NCI-H2196 (cell line): ENCODE measurements at regions not wholly inside any gene's neighbourhood (a gene's known extent, or its start where the extent isn't known, plus 50 kb on each side); places are given as distances from the start of the nearest gene placed in this dataset.

ENCODE experiments used
- DNase-seq: peaks from one replicate; lab custom pipeline; 2025; ENCODE audit not compliant: unreplicated experiment; lab: John Stamatoyannopoulos, UW

DNA sequence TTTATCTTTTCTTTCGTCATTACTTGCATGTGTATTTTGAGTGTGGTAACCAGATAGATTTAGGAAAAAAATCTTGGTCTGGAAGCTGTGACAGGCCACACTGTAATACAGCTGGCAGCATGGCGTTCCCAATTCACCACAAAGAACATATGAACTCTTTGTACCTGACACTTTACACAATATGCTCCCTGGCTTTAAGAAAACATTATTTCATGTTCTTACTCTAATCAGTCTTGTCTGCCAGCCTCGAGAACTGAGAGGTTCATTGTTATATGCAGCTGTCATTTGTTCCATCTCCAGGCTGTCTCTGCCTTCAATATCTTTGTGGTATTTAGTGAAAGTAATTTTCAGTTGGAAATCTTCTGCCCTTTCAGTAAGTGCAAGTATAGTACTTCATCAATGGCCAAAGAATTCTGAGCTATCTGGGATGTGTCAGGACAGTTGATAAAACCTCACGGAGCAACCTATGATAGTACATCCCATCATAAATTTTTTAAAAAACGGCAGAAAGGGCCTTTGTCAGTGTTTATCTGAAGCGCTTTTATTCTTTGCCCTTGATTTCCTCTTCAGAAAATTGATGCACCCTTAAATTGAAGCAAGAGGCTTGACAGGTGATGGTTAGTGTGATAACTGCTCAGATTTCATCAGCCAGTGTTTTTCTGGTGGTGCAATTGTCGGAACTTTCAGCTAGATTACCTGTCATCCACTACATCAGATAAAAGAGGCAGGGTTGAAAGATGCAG is 146.3 kb upstream of the SP8 start:
- DNase-seq, result no peak

- DNase-seq, result no peak
Observed at GRCh38 chr7:20945451-20945850, 158.8 kb upstream of the SP8 start.

GRCh38 chr7:20952916-20953315 is 166.2 kb upstream of the SP8 start:
- DNase-seq, result no peak

DNA sequence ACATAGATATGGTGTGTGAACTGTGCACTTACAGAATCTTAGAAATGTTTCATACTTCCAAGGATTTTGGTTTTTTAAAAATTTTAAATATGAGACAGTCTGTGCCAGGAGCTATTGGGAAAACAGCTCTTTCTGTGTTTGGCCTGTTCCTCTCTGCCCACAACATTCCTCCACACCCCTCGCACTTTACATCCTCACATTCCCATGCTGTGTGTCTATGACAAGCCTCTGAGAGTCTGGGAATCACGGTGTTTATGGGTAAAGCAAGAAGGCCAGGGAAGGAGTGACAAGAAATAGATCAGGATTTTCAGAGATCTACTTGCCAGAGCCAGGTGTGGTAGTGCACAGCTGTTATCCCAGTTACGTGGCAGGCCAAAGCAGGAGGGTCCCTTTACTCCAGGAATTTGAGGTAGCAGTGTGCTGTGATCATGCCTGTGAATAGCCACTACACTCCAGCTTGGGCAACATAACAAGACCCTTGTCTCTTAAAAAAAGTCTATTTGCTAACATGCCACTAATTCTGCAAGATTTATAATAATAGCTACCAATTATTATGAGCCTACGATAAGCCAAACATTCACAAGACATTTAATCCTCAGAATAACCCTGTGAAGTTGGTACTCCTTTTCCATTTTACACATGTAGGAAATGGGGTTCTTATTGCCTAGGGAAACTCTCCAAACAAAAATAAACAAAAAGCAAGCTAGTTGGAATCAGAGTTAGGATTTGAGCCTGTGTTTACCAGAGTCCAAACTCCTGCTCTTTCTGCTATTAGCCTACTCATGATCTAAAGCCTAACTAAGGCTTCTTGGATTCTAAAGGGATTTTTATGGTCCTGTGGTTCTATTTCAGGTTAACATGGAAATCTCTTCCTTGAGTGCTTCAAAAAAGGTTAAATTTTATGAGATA is 168.3 kb upstream of the SP8 start:
- no peak for DNase-seq

DNA sequence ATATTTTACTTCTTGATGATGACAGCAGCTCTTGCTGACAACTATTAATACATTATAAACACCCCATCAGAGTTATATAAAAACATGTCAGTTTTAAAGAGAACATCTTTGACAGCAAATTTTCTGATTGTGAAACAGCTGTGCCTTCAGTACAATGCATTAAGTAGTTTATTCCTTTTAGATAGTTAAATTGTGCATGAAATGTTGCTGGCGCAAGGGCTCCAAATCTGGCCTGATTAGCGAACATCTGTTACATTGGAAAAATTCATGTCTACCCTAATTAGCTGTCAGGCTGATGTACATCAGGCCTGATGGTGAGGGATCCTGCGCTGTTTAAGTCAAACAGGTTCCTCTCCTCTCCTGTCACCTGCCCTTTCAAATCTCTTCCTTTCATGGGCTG is 171.9 kb upstream of the SP8 start:
- DNase-seq, result no peak

DNA sequence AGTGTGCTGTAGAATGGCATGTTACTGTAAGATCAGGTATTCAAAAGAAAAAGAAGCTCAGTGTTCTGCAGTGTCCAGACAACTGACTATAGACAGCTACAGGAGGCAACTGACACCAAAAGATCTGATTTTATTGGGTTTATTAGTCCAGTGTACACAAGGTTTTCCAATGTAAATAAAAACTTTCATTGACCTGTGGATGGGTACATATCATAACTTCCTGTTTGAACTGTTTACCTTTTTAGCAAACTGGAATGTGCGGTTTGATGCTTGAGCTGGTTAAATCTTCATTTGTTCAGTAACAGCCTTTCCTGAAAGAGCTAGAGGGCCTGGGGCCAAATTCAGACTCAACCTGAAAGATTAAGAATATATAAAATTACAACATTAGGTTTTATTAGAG is 172.6 kb upstream of the SP8 start:
- DNase-seq, result peak; percentile 43

DNA sequence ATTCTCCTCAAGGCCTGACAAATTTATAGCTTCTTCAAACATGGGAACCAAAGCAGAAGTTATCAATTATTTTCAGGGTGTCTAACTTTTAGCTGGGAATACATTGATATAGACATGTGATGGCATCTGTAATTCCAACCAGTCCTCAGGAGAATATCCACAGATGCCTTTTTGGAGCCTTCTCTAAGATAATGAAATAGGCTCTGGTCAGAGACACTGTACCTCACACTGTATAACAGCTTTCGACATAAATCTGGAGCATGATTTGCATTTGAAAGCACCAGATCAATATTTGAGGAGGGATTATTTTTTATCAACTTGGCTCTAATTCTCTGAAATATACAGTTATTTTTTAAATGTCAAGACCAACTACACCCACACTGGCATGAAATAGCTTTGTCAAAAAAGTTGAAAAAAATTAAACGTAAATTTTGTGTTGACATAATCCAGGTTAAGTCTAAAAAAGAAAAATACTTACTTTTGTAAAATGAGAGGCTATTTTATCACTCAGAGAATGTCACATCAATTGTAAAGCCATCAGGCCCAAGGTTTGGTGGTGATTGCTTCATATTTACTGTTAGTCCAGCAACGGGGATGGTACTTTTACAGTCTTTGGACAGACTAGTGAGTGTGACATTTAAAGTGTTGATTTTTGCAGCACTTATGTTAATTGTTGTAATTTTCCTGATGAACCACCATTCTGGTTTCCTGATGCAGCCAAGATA is 177.0 kb upstream of the SP8 start:
- DNase-seq, result no peak

- no peak for DNase-seq
Observed at GRCh38 chr7:20964281-20964918, 177.7 kb upstream of the SP8 start.

- no peak for DNase-seq
Observed at GRCh38 chr7:20971219-20971618, 184.5 kb upstream of the SP8 start.

DNA sequence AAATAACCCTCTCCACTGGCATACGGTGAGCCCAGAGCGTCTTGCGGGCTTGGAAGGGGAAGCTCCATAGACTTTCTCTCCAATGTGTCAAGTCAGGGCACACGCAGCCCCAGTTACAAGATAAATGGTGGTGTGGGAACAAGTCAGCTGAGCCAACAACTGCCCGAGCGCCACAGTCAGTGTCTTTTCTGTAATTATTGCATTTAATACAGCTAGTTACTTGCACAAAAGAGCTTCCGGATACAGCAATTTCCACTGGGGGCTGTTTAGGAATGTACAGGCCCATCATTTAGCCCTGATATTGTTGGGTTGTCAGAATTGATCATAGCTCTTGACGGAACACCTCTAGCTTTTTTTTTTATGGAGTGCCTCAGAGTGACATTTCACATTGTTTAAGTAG is 193.5 kb upstream of the SP8 start:
- no peak for DNase-seq

- no peak for DNase-seq
Observed at GRCh38 chr7:20980668-20981264, 194.1 kb upstream of the SP8 start.

DNA sequence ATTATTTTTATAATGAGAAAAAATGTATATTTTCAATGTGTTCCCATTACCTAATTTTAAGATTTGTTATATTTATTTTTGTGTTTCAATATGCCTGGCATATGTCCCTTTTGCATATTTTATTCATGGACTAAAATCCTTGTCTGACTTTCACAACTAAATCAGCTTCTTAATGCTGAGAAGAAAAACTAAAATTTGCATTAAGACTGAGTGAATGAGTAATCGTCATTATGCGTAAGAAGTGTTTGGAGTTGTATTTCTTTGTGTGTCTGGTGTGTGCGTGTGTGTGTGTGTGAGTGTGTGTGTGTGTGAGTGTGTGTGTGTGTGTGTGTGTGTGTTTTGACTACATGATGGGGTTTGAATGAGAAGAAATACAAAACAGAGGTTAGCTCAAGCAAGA is 201.7 kb upstream of the SP8 start:
- no peak for DNase-seq

DNA sequence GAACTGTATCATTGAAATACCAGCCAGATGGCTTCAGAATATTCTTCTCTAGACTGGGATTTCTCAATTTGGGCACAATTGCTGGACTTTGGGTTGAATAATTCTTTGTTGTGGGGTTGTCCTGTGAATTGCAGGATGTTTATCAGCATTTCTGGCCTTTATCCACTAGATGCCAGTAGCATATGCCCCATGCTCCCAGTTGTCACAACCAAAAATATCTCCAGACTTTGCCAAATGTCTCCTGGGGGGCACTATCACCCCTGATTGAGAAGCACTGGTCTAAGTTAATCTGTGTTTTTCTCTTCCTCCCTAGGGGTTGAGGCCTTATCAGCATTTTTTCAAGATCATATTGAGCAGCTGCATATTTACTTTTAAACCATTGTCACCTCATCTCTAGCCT is 204.9 kb upstream of the SP8 start:
- DNase-seq, result no peak

GRCh38 chr7:20993693-20994092 is 207.0 kb upstream of the SP8 start:
- DNase-seq, result no peak

- DNase-seq, result no peak
Observed at GRCh38 chr7:20998309-20998708, 211.6 kb upstream of the SP8 start.

- DNase-seq, result no peak
Observed at GRCh38 chr7:21011153-21011552, 224.5 kb upstream of the SP8 start.

DNA sequence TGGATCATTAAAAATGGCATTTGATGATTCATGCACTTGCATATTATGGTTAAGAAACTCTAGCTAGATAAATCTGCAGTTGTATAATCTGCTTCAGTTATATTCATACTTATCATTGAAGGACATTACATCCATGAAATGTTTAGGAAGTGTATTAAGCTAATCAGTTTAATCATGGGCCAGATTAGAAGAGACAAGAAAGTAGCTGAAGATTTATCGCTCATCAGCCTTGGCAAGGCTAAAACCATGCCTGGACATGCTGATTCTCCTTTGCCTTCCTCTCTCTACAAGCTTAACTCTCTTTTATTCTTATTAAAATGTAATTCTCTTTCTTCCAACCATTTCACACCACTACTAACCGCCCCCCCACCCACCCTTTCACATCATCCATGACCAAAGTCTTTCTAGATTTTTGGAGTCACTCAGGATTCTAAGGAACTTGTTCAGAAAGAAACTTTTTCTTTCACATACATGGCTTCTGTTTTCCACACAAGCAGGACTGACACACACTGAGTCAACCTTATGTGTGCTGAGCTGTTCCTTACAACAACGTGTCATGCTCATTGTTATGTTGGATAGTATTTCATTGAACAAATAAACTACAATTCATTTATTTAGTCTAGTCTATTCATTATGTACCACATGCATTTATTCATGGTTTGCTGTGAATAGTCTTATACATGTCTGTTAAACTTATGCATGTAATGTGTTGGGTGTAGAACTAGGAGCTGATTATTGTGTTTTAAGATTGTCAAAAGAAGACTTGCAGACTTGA is 227.3 kb upstream of the SP8 start:
- DNase-seq, result no peak

GRCh38 chr7:21020667-21021066 is 234.0 kb upstream of the SP8 start:
- DNase-seq, result no peak

DNA sequence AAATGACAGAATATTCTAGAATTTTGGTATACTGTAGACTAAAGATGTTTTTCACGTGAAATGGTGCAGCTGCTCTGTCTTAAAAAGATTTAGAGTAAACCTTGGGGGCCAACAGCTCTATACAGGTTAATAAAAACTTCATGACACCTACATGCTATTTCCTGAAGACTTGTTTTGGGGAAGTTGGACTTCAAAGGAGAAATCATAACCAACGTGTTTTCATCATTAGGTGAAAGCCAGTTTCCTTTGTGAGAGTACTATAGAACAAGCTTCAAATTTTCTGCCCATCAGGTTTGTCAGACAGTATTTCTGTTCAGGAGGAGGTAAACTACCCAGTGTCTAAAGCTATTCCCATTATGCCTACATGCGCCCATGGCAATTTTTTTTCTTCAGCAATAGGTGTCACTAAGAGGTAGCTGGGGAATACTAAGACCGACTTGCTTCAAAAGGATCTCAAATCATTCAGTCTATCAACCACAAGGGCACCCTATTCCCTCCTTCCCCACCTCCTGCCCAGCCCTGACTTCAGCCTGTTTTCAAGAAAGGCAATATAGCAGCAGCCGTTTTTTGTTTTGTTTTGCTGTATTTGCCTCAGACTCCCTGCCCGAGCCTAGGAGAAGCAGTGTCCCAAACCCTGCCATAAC is 237.3 kb upstream of the SP8 start:
- no peak for DNase-seq

GRCh38 chr7:21024485-21024867 is 237.8 kb upstream of the SP8 start:
- DNase-seq, result no peak
